Right renal cortex interstitium (tissue), 3 donors: ENCODE measurements at regions not wholly inside any gene's neighbourhood (a gene's known extent, or its start where the extent isn't known, plus 50 kb on each side); places are given as distances from the start of the nearest gene placed in this dataset.
A peak's percentile ranks its signal among the peaks of the same experiment; 100 is the strongest.

Experiments
- DNase-seq, 3 donors: peaks; one replicate each; pipeline ENCODE4 v3.0.0-alpha.2; 2013; ENCODE audit warnings: low read depth in 3 of 3, low spot score in 2 of 3

GRCh38 chrX:125778261-125778660, 387.8 kb downstream of the DCAF12L2 start:
- DNase-seq, result no peak

DNA sequence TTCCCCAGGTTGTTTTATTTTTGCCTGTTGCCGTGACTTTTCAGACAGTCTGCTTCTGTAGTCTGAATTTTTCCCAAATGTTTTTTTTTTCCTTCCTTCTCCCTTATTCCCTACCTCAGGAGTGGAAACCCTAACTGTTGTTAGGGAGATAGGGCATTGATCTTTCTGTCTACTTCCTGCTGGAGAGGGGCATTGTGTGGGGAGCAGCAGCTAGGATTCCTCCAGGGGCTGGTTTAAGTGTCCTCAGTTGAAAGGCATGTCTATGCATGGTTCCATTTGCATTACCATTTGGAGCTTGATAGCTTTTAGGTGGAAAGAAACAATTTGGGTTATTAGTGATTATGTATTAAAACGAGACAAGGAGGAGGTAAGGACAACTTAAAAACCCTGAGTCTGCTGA, 383.9 kb downstream of the DCAF12L2 start:
- no peak for DNase-seq

DNA sequence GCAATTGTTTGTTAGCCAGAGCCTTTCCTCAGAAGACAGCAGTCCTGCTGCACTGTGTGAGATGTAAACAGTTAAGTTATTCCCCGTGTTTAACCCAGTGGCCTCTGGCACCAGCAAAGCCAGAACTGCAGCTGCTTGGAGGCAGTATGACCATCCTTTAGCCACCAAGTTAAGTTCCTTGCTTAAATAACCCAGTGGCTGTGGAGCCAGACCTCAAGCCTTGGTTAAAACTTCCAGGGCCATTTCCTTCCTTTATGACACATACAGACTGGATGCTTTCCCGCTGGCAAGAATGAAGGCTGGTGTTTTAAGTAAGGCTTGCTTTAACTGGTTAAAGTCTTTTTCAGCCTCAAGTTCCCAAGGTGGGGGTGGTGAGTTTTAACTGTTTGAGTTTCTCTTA, 379.8 kb downstream of the DCAF12L2 start:
- DNase-seq, result peak in 1 of 3 donors; percentile 1

- DNase-seq, result no peak
Measured at GRCh38 chrX:125791787-125792186, 374.3 kb downstream of the DCAF12L2 start.

DNA sequence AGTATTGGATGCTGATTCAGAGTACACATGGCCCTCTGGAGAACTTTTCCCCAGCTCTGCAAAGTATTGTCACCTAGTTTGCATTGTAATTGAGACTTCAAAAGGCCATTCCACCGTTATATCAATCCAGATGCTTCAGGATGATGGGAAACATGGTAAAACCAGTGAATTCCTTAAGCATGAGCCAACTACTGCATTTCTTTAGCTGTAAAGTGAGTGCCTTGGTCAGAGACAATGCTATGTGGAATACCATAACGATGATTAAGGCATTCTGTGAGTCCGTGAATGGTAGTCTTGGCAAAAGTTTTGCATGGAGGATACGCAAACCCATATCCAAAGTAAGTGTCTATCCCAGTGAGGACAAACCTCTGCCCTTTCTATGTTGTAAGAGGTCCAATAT, 355.2 kb downstream of the DCAF12L2 start:
- no peak for DNase-seq

DNA sequence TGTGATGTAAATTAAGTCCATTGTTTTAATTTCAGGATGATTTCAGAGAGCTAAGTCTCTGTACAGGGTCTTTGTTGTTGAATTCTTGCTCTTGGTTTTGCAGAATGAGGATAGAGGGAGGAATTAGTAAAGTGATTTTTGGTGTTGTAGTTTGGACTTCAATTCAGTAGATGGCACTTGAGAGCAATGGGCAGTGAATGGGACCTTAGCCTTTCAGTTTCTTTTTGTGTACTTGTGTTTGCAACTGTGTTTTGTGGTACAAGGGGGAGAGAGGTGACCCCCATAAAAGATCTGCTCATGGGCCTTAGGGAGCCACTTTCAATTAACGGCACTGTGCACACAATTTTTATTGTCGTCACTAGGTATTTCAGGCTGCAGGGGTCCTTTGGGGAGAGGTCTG, 340.0 kb downstream of the DCAF12L2 start:
- no peak for DNase-seq

DNA sequence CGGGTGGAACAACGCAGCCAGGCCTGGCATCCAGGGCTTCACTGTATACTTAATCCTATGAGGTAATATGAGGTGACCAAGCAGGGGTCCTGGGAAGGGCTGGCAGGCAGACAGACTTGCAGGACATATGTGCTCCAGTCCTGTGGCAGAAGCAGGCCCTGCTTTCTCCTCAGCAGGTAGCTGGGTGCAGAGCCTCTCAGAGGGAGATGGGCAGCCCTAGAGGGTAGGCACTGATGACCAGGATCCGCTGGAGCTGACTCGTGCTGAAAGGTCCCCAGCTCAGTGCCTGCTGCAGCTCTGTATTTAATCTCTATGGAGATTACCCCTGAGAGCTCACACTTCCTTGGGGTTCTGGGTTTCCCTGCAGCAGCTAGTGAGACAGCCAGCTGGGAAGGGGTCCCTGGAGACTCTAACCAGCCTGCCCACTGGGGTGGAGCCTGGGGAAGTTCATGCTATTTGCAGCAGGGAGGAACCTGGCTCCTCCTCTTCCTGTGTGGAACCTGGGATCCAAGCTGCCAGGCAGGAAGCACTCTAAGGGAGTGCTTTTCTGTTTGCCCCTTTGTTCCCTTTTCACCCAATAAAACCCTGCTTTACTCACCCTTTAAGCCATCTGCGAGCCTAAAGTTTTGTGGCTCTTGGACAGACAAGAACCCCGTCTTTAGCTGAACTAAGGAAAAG, 339.2 kb downstream of the DCAF12L2 start:
- no peak for DNase-seq

GRCh38 chrX:125846271-125846670, 319.8 kb downstream of the DCAF12L2 start:
- no peak for DNase-seq

DNA sequence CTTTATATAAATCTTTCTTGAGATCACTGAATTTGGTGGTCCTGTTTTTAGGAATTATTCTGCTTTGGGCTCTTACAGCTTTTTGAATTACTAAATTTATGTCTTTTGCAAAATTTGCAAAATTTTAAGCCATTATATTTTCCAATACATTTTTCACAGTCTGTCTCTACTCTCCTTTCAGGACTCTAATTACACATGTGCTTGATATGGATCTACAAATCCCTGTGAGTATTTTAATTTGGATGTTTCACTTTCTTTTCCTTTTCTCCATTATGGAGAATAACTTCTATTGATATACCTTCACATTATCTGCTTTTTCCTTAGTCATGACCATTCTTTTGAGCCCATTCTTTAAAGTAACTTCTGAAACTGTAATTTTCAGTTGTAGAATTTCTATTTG, 315.4 kb downstream of the DCAF12L2 start:
- no peak for DNase-seq

DNA sequence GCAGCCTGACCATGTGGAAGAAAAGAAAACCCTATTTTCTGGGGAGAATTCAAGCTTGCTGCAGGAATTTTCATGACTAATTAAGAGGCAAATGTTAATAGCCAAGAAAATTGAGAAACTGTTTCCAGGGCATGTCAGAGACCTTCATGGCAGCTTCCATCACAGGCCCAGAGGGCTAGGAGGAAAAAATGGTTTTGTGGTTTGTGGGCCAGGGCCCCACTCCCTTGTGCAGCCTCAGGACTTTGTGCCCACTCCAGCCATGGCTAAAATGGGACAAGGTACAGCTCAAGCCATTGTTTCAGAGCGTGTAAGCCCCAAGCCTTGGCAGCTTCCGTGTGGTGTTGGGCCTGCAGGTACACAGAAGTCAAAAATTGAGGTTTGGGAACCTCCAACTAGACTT, 282.9 kb downstream of the DCAF12L2 start:
- DNase-seq, result no peak

DNA sequence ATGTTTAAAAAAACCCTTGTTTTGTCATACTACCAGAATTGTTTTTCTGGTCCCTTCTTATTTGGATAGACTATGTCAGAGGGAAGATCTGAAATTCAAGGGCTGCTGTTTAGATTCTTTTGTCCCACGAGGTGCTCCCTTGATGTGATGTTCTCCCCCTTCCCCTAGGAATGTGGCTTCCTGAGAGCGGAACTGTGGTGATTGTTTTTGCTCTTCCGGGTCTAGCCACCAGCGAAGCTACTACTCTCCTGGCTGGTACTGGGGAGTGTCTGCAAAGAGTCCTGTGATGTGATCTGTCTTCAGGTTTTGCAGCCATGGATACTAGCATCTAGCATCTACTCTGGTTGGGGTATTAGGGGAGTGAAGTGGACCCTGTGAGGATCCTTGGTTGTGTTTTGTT, 271.1 kb downstream of the DCAF12L2 start:
- DNase-seq, result no peak

GRCh38 chrX:125895518-125895917, 270.6 kb downstream of the DCAF12L2 start:
- no peak for DNase-seq

DNA sequence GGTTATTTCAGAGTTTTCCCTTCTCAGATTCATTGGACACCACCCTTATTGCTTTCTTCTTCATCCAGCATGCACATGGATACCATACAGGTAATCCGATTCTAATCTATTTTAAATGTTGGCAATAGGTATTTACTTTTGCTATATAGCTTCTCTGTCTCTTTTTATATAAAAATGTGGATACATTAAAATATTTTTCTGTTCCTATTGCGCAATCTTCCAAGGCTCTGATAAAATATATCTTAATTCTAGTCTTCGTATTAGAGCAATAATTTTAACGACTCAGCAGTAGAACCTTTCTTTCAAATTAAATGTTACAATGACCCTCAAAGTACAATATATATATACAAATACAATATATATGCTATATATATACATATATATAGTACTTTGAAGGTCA, 239.8 kb downstream of the DCAF12L2 start:
- no peak for DNase-seq

DNA sequence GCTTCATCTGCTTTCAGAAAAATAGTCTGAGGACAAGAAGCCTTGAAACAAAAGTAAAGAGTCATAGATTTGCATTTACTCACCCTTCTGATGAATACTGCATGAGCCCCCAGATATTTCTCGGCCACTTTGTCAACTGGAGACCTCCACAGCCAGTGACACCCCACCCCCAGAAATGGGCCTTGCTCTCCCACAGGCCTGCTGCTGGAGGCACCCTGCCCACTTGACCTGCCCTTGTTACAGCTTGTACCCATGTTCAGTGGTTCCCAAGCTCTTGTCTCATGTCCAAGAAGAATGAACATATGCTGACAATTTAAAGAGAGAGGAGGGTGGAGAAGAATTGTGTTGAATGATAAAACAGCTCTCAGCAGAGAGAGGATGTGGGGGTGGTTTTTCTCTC, 225.1 kb downstream of the DCAF12L2 start:
- no peak for DNase-seq

DNA sequence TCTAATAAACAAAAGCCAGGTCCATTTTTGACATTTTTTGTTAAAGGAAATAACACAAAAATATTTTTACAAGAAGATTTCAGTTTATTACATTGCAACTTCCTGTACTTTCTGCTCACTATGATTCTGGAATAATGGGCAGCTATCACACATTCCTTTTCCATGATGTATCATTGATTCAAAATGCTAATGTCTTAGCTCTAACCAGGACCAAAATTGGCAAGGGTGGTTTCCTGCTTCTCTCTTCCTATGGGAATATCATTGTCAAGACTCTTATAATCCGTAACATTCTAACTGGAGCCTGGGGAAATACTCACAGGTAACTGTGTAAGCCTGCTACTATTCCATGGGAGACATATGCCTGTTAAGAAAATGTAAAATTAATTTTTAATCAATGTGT, 218.6 kb downstream of the DCAF12L2 start:
- DNase-seq, result no peak

DNA sequence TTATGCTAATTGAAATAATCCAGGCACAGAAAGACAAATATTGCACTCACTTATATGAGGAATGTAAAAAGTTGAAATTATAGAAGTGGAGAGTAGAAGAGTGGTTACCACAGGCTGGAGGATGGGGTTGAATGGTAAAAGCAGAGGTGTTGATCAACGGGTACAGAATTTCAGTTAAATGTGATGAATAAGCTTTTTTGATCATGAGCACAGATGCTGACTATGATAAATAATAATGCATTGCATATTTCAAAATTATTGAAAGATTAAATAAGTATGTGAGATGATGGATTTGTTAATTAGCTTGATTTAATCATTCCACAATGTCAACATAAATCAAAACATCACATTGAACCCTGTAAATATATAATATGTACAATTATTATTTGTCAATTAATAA, 213.1 kb downstream of the DCAF12L2 start:
- DNase-seq, result no peak

DNA sequence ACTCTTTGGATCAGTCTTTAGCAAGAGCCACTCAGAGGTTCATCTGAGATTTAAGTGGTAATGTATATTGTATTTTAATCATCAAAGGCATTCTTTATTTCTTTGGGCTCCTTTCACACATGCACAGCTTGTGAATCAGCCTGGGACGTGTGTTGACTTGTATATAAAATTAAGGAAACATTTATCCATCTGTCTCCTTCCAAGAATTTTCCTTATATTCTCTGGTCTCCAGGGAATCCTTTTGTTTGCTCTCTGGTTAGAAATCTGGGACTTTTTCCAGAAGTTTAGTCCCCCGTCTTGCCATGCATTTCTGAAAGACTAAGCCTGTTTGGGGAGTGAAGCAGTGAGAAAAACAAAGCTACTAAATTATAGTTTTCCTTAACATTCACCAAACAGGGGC, 212.3 kb downstream of the DCAF12L2 start:
- peak in 1 of 3 donors; percentile 4 for DNase-seq

- DNase-seq, result peak in 1 of 3 donors; percentile 1
Measured at GRCh38 chrX:125954236-125954635, 211.9 kb downstream of the DCAF12L2 start.

DNA sequence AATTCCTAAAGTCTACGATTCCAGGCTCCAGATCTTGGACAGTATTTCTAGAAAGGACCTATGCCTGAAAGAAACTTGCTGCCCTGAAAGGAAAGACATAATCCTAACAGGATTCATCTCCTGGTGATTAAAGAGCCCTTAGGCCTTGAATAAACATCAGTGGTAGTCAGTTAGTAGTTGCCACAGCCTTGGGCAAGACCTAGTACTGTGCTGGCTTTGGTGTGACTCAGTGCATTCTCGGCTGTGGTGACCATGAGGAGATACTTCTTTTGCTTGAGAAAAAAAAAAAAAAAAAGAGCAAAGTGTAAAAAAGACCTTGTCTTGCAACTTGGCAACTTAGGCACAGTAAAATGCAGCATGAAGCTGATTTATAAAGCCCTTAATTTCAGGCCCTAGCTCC, 188.2 kb downstream of the DCAF12L2 start:
- no peak for DNase-seq

GRCh38 chrX:125998432-125998831, 167.7 kb downstream of the DCAF12L2 start:
- no peak for DNase-seq

- no peak for DNase-seq
Measured at GRCh38 chrX:126027229-126027628, 138.9 kb downstream of the DCAF12L2 start.

GRCh38 chrX:126030021-126030420, 136.1 kb downstream of the DCAF12L2 start:
- no peak for DNase-seq

DNA sequence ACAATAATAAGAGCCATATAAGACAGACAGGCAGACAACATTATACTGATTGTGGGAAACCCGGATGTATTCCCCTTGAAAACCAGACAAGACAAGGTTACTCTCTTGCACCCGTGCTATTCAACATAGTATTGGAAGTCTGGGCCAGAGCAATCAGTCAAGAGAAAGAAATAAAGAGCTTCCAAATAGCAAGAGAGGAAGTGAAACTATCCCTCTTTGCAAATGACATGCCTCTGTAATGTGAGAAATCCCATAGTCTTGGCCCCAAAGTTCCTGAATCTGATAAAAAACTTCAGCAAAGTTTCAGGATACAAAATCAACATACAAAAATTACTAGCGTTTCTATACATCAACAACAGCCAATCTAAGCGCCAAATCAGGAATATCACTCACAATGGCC, 102.1 kb downstream of the DCAF12L2 start:
- DNase-seq, result no peak
